ENCODE measurements at regions not wholly inside any gene's neighbourhood (a gene's known extent, or its start where the extent isn't known, plus 50 kb on each side); places are given as distances from the start of the nearest gene placed in this dataset.

DNA sequence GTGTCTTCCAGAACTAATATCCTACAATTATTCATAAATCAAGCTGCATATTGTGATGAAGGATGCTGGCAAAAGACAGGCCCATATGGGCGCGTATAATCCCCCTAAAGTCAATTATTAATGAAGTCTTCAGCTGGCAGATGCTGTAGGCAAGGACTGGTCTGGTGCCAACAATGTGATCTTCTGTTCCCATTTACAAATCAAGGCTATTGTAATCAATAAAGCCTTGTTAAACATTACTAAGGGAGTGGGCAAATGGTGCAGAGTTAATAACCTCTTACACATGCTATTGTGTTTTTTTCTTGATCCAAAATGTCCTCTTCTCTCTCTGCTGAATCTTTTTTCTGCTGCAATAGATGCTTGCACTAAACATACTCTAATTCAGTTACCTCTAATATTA, 119.0 kb downstream of the ALDH8A1 start:
- DNase-seq (ENCODE audit: low read depth in 1 of 2, low spot score in 1 of 2): no peak
- TF ChIP-seq, protein P1, sequence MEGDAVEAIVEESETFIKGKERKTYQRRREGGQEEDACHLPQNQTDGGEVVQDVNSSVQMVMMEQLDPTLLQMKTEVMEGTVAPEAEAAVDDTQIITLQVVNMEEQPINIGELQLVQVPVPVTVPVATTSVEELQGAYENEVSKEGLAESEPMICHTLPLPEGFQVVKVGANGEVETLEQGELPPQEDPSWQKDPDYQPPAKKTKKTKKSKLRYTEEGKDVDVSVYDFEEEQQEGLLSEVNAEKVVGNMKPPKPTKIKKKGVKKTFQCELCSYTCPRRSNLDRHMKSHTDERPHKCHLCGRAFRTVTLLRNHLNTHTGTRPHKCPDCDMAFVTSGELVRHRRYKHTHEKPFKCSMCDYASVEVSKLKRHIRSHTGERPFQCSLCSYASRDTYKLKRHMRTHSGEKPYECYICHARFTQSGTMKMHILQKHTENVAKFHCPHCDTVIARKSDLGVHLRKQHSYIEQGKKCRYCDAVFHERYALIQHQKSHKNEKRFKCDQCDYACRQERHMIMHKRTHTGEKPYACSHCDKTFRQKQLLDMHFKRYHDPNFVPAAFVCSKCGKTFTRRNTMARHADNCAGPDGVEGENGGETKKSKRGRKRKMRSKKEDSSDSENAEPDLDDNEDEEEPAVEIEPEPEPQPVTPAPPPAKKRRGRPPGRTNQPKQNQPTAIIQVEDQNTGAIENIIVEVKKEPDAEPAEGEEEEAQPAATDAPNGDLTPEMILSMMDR (IDR thresholded peaks at IDR 0.05; ENCODE audit: insufficient read depth, low read length): no peak
- TF ChIP-seq POLR2AphosphoS5 (IDR thresholded peaks at IDR 0.05; ENCODE audit: low read depth) (no peak), SPI1 (IDR thresholded peaks at IDR 0.05; ENCODE audit: borderline replicate concordance, low read depth) (no peak)
- TF ChIP-seq, protein P2, sequence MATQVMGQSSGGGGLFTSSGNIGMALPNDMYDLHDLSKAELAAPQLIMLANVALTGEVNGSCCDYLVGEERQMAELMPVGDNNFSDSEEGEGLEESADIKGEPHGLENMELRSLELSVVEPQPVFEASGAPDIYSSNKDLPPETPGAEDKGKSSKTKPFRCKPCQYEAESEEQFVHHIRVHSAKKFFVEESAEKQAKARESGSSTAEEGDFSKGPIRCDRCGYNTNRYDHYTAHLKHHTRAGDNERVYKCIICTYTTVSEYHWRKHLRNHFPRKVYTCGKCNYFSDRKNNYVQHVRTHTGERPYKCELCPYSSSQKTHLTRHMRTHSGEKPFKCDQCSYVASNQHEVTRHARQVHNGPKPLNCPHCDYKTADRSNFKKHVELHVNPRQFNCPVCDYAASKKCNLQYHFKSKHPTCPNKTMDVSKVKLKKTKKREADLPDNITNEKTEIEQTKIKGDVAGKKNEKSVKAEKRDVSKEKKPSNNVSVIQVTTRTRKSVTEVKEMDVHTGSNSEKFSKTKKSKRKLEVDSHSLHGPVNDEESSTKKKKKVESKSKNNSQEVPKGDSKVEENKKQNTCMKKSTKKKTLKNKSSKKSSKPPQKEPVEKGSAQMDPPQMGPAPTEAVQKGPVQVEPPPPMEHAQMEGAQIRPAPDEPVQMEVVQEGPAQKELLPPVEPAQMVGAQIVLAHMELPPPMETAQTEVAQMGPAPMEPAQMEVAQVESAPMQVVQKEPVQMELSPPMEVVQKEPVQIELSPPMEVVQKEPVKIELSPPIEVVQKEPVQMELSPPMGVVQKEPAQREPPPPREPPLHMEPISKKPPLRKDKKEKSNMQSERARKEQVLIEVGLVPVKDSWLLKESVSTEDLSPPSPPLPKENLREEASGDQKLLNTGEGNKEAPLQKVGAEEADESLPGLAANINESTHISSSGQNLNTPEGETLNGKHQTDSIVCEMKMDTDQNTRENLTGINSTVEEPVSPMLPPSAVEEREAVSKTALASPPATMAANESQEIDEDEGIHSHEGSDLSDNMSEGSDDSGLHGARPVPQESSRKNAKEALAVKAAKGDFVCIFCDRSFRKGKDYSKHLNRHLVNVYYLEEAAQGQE (IDR thresholded peaks at IDR 0.05; ENCODE audit: insufficient replicate concordance, low read depth): no peak
- Histone ChIP-seq H3K27me3 (ENCODE audit: insufficient read depth, poor library complexity, severe bottlenecking) (peaks cover 2% of the 10 kb centered on the region), H3K27ac (replicated peaks) (no peak overlapping the region), H3K4me3 (replicated peaks; ENCODE audit: insufficient read depth, low read length) (no peak overlapping the region)

DNA sequence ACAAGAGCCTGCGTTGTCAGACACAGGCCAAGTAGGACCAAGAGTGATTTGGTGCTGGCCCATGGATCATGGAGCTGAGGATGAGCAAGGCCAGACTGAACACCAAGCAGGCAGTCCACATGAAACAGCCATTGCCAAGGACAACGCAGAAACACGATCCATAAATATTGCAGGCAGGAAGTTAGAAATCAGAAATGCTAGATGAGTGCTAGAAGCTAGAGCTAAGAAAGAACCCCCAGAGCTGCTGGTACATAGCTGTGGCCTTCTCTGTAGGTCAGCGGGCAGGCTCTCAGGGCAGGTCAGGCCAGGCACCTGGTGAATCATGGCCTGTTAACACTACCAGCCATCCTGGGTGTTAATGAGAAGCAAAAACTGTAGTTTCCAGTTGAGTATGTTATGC, 119.7 kb downstream of the ALDH8A1 start:
- TF ChIP-seq, protein P1 (IDR thresholded peaks at IDR 0.05; ENCODE audit: insufficient read depth, low read length): no peak
- TF ChIP-seq GABPA (IDR thresholded peaks at IDR 0.05; ENCODE audit: low read depth) (no peak), POLR2AphosphoS5 (IDR thresholded peaks at IDR 0.05; ENCODE audit: low read depth) (no peak), SPI1 (IDR thresholded peaks at IDR 0.05; ENCODE audit: borderline replicate concordance, low read depth) (no peak)
- TF ChIP-seq, protein P2 (IDR thresholded peaks at IDR 0.05; ENCODE audit: insufficient replicate concordance, low read depth): no peak
- DNase-seq (ENCODE audit: low read depth in 1 of 2, low spot score in 1 of 2): no peak
- H3K4me3 ChIP-seq (replicated peaks; ENCODE audit: insufficient read depth, low read length): no peak overlapping the region
- H3K27me3 ChIP-seq (ENCODE audit: insufficient read depth, poor library complexity, severe bottlenecking): peaks cover 2% of the 10 kb centered on the region
- H3K27ac ChIP-seq (replicated peaks): no peak overlapping the region

DNA sequence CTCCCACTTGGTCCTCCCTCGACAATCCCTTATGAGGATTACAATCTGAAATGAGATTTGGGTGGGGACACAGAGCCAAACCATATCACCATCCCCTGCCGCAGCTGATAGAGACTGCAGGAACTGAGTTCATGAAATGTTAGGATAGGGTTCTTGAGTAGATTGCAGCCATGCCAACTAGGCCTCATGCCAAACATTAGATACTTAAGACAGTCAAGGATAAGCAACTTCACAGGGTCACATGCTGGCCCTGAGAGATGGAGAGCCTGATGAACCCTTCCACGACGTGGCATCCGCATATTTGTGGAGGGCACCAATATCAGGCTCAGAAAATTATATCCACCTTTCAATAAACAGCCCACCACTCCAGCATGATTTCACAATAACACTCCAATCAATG, 121.3 kb downstream of the ALDH8A1 start:
- TF ChIP-seq SPI1 (IDR thresholded peaks at IDR 0.05; ENCODE audit: borderline replicate concordance, low read depth): no peak
- no peak for TF ChIP-seq GABPA (IDR thresholded peaks at IDR 0.05; ENCODE audit: low read depth)
- TF ChIP-seq, protein P1 (IDR thresholded peaks at IDR 0.05; ENCODE audit: insufficient read depth, low read length): no peak
- no peak for TF ChIP-seq POLR2AphosphoS5 (IDR thresholded peaks at IDR 0.05; ENCODE audit: low read depth)
- TF ChIP-seq, protein P2 (IDR thresholded peaks at IDR 0.05; ENCODE audit: insufficient replicate concordance, low read depth): no peak
- Histone ChIP-seq H3K27ac (replicated peaks) (no peak overlapping the region), H3K27me3 (ENCODE audit: insufficient read depth, poor library complexity, severe bottlenecking) (no peaks in the 10 kb centered on the region), H3K4me3 (replicated peaks; ENCODE audit: insufficient read depth, low read length) (no peak overlapping the region)
- DNase-seq (ENCODE audit: low read depth in 1 of 2, low spot score in 1 of 2): no peak

Measured in HL-60 (cell line).